H1 (cell line): ENCODE measurements at regions not wholly inside any gene's neighbourhood (a gene's known extent, or its start where the extent isn't known, plus 50 kb on each side); places are given as distances from the start of the nearest gene placed in this dataset.

Experiments used
- PHF8 ChIP-seq: fragments of 200-600 bp; sonication (generic); conservative IDR thresholded peaks from 2 replicates; pipeline ENCODE4 v1.7.1; 2012; ENCODE audit warnings: low read depth, mild to moderate bottlenecking, inconsistent platforms, low read length, moderate library complexity
- TEAD4 ChIP-seq: IDR thresholded peaks from 2 replicates; pipeline ENCODE4 v1.6.1; 2012; ENCODE audit warnings: low read depth, low read length, inconsistent platforms, mixed read lengths

GRCh38 chr12:58386136-58386535, 444.8 kb downstream of the ATP23 start (continued):
- TF ChIP-seq TEAD4 (no peak), PHF8 (no peak)
- TF ChIP-seq, all 59 proteins: peak for 0
